Adrenal gland (tissue), 9 donors: ENCODE measurements at regions not wholly inside any gene's neighbourhood (a gene's known extent, or its start where the extent isn't known, plus 50 kb on each side); places are given as distances from the start of the nearest gene placed in this dataset.

Experiments used
- DNase-seq, 7 donors: peaks; one replicate each; pipeline ENCODE4 v3.0.0-alpha.2; 2019 to 2020
- H3K27ac ChIP-seq, 5 donors: fragments of 200-600 bp; sonication (generic) in 4 of 5; 1 replicate in 3 of 5; 2 replicates in 2 of 5; pipeline versions ENCODE4 v1.5.1 to v1.8.0; 2016 to 2020; ENCODE audit warnings: mild to moderate bottlenecking in 1 of 5
- H3K27me3 ChIP-seq: fragments of 200-600 bp; 2 replicates; pipeline ENCODE4 v1.8.0; 2021
- H3K36me3 ChIP-seq, 2 donors: fragments of 200-600 bp; replicated peaks in 1 of 2; 1 replicate in 1 of 2; 2 replicates in 1 of 2; pipeline versions ENCODE4 v1.5.1 to v1.8.0; 2018 to 2022
- H3K4me1 ChIP-seq, 2 donors: fragments of 200-600 bp; replicated peaks in 1 of 2; 1 replicate in 1 of 2; 2 replicates in 1 of 2; pipeline versions ENCODE4 v1.5.1 to v1.8.0; 2018 to 2021
- H3K4me3 ChIP-seq, 4 donors: fragments of 200-600 bp; sonication (generic) in 3 of 4; one replicate each; pipeline ENCODE4 v1.5.1; 2016 to 2018
- H3K9me3 ChIP-seq, 3 donors: fragments of 200-600 bp; sonication (generic) in 1 of 3; replicated peaks in 1 of 3; 1 replicate in 2 of 3; 2 replicates in 1 of 3; pipeline versions ENCODE4 v1.5.1 to v1.8.0; 2016 to 2021
- CTCF ChIP-seq, 6 experiments: fragments of 450-650 bp in 4 of 6; fragments of 200-600 bp in 2 of 6; sonication (generic) in 1 of 6; IDR thresholded peaks; 1 replicate in 5 of 6; 2 replicates in 1 of 6; pipeline versions ENCODE4 v1.5.1 to v1.8.0; 2016 to 2021; ENCODE audit warnings: antibody characterized with exemption in 6 of 6, mild to moderate bottlenecking in 2 of 6, moderate library complexity in 1 of 6
- POLR2A ChIP-seq, 2 donors: fragments of 450-650 bp; IDR thresholded peaks; one replicate each; pipeline ENCODE4 v1.6.1; 2017; ENCODE audit warnings: antibody characterized with exemption in 2 of 2, mild to moderate bottlenecking in 2 of 2, moderate library complexity in 1 of 2
- WGBS, 4 donors: extraction: QIAGEN DNeasy Blood & Tissue Kit in 2 of 4; methylation state at CpG; one replicate each; pipeline versions ENCODE4 v1.1.5 to v1.1.7; 2013 to 2017; 5-methylcytosine and 5-hydroxymethylcytosine counted together
- intact Hi-C, 2 donors: fragments of 100-400 bp; cut with DNase I; formaldehyde crosslinking; loops; one replicate each; pipeline versions ENCODE4 v1.14.1 to v1.15.0; 2022 to 2023
- donor health status: healthy with polysubstance abuse.
- donor health status: Bipolar disorder and iron deficiency.
- donor health status: DM: yes; HTN: yes; CAD: no.
- donor health status: DM: no; HTN: no; CAD: no.
- donor health status: DM: no; HTN: no; CAD: no.

GRCh38 chr16:65991149-65991701 is 375.3 kb upstream of the CDH5 start:
- no peaks in the 10 kb centered on the region for H3K36me3 ChIP-seq
- no peaks in the 10 kb centered on the region for H3K27me3 ChIP-seq
- no peak overlapping the region for H3K27ac ChIP-seq
- 50 to 60% (median 52%) methylated on average over 1 of the region's 1 CpG for WGBS, 4 donors
- H3K9me3 ChIP-seq: no peaks in the 10 kb centered on the region
- DNase-seq: no peak
- no peaks in the 10 kb centered on the region for H3K4me1 ChIP-seq
- intact Hi-C loops: no loop called here
- no peak overlapping the region for H3K4me3 ChIP-seq
- TF ChIP-seq CTCF (IDR thresholded peaks at IDR 0.05) (no peak), POLR2A (IDR thresholded peaks at IDR 0.05) (no peak)

DNA sequence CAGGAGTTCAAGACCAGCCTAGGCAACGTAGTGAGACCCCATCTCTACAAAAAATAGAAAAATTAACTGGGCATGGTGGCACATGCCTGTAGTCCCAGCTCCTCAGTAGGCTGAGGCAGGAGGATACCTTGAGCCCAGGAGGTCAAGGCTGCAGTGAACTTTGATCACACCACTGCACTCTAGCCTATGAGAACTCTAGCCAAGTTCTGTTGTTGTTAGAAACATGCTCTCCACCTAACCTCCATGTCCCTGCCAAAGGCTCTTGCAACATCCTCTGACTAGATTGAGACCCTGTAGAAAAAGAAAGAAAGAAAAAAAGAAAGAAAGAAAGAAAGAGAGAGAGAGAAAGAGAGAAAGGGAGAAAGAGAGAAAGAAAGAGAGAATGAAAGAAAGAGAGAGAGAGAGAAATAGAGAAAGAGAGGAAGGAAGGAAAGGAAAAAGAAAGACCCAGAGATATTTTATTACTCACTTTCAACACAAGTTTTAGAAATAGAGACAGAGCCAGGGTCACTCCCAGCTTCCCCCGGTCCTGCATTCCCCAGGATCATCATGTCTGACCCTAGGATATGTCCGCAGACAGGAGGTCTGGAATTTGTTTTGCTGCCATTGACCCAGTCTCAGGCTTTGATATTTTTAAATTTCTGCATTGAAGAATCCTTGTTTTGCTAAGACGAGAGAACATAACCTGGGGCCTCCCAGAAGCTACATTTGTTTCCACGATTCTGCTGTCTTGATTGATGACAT is 376.5 kb upstream of the CDH5 start:
- Histone ChIP-seq H3K27me3 (no peaks in the 10 kb centered on the region), H3K4me1 (no peaks in the 10 kb centered on the region), H3K27ac (peak overlapping the region in 1 of 5 donors; percentile 13), H3K9me3 (no peaks in the 10 kb centered on the region), H3K36me3 (no peaks in the 10 kb centered on the region), H3K4me3 (no peak overlapping the region)
- peak in 1 of 7 donors; percentile 16 for DNase-seq
- 46 to 54% (median 50%) methylated on average over 5 of the region's 5 CpGs for WGBS, 4 donors
- no peak for TF ChIP-seq POLR2A (IDR thresholded peaks at IDR 0.05)
- no peak for TF ChIP-seq CTCF (IDR thresholded peaks at IDR 0.05)
- intact Hi-C loops: no loop called here

DNA sequence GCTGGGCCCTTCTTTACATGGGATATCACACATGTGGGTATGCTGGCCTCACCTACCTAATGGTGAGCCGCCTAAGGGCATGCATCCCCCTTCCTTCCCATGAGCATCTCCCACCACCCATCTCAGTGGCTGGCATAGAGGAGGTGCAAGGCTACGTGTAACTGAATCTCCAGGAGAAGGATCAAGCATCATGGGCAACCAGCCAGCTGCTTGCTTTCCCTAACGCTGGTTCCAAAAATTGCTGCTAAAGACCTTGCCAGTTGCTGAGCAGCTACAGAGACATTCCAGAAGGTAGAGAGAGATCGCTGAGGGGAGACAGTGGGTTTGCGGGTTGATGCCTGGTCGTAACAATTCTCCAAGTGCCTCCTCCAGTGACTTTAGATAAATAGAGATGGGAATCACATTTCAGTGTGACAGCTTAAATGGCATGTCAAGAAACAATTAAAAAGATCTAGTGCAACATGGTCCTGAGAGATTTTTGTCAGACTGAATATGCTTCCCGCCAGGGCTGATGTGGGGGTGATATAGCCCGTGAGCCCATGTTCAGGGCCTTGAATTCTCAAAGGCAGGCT is 378.4 kb upstream of the CDH5 start:
- intact Hi-C loops: no loop called here
- no peak overlapping the region for H3K4me3 ChIP-seq
- H3K27me3 ChIP-seq: no peaks in the 10 kb centered on the region
- WGBS, 4 donors: 61 to 84% (median 71%) methylated on average over 7 to 8 of the region's 8 CpGs
- TF ChIP-seq CTCF (IDR thresholded peaks at IDR 0.05) (no peak), POLR2A (IDR thresholded peaks at IDR 0.05) (no peak)
- H3K4me1 ChIP-seq: no peaks in the 10 kb centered on the region
- H3K36me3 ChIP-seq: no peaks in the 10 kb centered on the region
- H3K27ac ChIP-seq: no peak overlapping the region
- DNase-seq: peak in 4 of 7 donors; percentile 15 to 28 (median 22)
- H3K9me3 ChIP-seq: no peaks in the 10 kb centered on the region

DNA sequence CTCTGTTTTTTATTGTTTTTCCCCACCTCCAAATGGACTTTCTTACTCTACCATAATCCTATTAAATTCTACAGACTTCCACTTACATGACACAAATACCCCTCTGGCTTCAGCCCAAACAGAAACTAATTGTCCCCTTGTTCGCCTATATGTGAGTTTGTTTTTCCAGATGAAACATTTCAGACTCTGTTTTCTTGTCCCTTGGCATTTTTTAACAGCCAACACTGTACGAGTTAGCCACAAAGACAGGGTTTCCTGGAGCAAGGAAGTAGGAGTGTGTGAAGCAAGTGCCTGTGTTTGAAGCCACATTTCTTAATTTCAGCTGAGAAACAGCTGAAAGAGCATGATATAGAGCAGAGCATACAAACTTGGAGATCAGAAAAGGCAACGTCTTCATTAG is 382.2 kb upstream of the CDH5 start:
- intact Hi-C loops: no loop called here
- Histone ChIP-seq H3K27me3 (no peaks in the 10 kb centered on the region), H3K4me3 (no peak overlapping the region), H3K27ac (no peak overlapping the region), H3K9me3 (no peaks in the 10 kb centered on the region), H3K4me1 (no peaks in the 10 kb centered on the region), H3K36me3 (no peaks in the 10 kb centered on the region)
- DNase-seq: no peak
- 34 to 52% (median 46%) methylated on average over 3 of the region's 3 CpGs for WGBS, 4 donors
- TF ChIP-seq CTCF (IDR thresholded peaks at IDR 0.05) (no peak), POLR2A (IDR thresholded peaks at IDR 0.05) (no peak)
